H4 (cell line): ENCODE measurements at regions not wholly inside any gene's neighbourhood (a gene's known extent, or its start where the extent isn't known, plus 50 kb on each side); places are given as distances from the start of the nearest gene placed in this dataset.
"Not testable (repeated sequence)": the region's sequence is repeated elsewhere in the genome, so short reads cannot be mapped to it uniquely, and the experiment has no call there.

Experiments
- DNase-seq: peaks from one replicate; pipeline ENCODE4 v3.0.0-alpha.2; 2015; ENCODE audit warnings: low spot score

- no peak for DNase-seq
Measured at GRCh38 chr1:70554341-70554740, 143.3 kb downstream of the CTH start.

GRCh38 chr1:70556541-70556940 is 145.5 kb downstream of the CTH start:
- no peak for DNase-seq

GRCh38 chr1:70567167-70567566 is 156.1 kb downstream of the CTH start:
- no peak for DNase-seq

- no peak for DNase-seq
Measured at GRCh38 chr1:70571191-70571590, 160.1 kb downstream of the CTH start.

GRCh38 chr1:70573317-70573843 is 162.3 kb downstream of the CTH start:
- DNase-seq, result no peak

- DNase-seq, result no peak
Measured at GRCh38 chr1:70581661-70582060, 170.6 kb downstream of the CTH start.

GRCh38 chr1:70583522-70583921 is 172.5 kb downstream of the CTH start:
- no peak for DNase-seq

- no peak for DNase-seq
Measured at GRCh38 chr1:70586046-70586445, 175.0 kb downstream of the CTH start.

- no peak for DNase-seq
Measured at GRCh38 chr1:70587872-70588366, 176.9 kb downstream of the CTH start.

- DNase-seq, result not testable (repeated sequence)
Measured at GRCh38 chr1:70593551-70593950, 182.5 kb downstream of the CTH start.

GRCh38 chr1:70608815-70609214 is 197.7 kb downstream of the CTH start:
- no peak for DNase-seq

GRCh38 chr1:70610164-70610563 is 199.1 kb downstream of the CTH start:
- not testable (repeated sequence) for DNase-seq

GRCh38 chr1:70616946-70617345 is 205.9 kb downstream of the CTH start:
- DNase-seq, result no peak

- no peak for DNase-seq
Measured at GRCh38 chr1:70617728-70618127, 206.7 kb downstream of the CTH start.

GRCh38 chr1:70627910-70628309 is 216.8 kb downstream of the CTH start:
- peak; percentile 17 for DNase-seq

GRCh38 chr1:70628973-70629372 is 217.9 kb downstream of the CTH start:
- DNase-seq, result no peak

GRCh38 chr1:70633004-70633403 is 221.9 kb downstream of the CTH start:
- no peak for DNase-seq

GRCh38 chr1:70635868-70636267 is 224.8 kb downstream of the CTH start:
- no peak for DNase-seq

GRCh38 chr1:70641868-70642267 is 230.8 kb downstream of the CTH start:
- DNase-seq, result no peak

GRCh38 chr1:70656361-70656760 is 245.3 kb downstream of the CTH start:
- DNase-seq, result no peak

GRCh38 chr1:70659891-70660290 is 248.8 kb downstream of the CTH start:
- DNase-seq, result no peak

GRCh38 chr1:70666381-70667140 is 255.5 kb downstream of the CTH start:
- DNase-seq, result no peak

GRCh38 chr1:70667494-70668170 is 256.6 kb downstream of the CTH start:
- no peak for DNase-seq
